Gastrocnemius medialis (tissue), 4 donors: ENCODE measurements at regions not wholly inside any gene's neighbourhood (a gene's known extent, or its start where the extent isn't known, plus 50 kb on each side); places are given as distances from the start of the nearest gene placed in this dataset.

Source experiments
- ATAC-seq, 2 donors: fragments of 150-250 bp; one replicate each; pipeline ENCODE4 v1.9.1; 2016
- DNase-seq, 2 donors: peaks; one replicate each; pipeline ENCODE4 v3.0.0-alpha.2; 2019
- H3K27ac ChIP-seq, 4 donors: fragments of 200-600 bp; sonication (generic); 1 replicate in 1 of 4; 2 replicates in 3 of 4; pipeline ENCODE4 v1.5.1; 2016 to 2018; ENCODE audit warnings: mild to moderate bottlenecking in 2 of 4, moderate library complexity in 1 of 4
- H3K27me3 ChIP-seq, 3 donors: fragments of 200-600 bp; sonication (generic) in 2 of 3; 1 replicate in 1 of 3; 2 replicates in 2 of 3; pipeline versions ENCODE4 v1.5.1 to v1.6.0; 2016 to 2019; ENCODE audit warnings: mild to moderate bottlenecking in 1 of 3, moderate library complexity in 1 of 3
- H3K36me3 ChIP-seq, 2 donors: fragments of 200-600 bp; sonication (generic) in 1 of 2; one replicate each; pipeline ENCODE4 v1.5.1; 2017 to 2018
- H3K4me1 ChIP-seq, 2 donors: fragments of 200-600 bp; sonication (generic) in 1 of 2; one replicate each; pipeline ENCODE4 v1.5.1; 2016 to 2017; ENCODE audit warnings: mild to moderate bottlenecking in 2 of 2
- H3K4me3 ChIP-seq, 4 donors: fragments of 200-600 bp; sonication (generic) in 3 of 4; 1 replicate in 1 of 4; 2 replicates in 3 of 4; pipeline ENCODE4 v1.5.1; 2016 to 2019; ENCODE audit warnings: mild to moderate bottlenecking in 2 of 4
- H3K9me3 ChIP-seq, 3 donors: fragments of 200-600 bp; sonication (generic) in 2 of 3; 1 replicate in 1 of 3; 2 replicates in 2 of 3; pipeline ENCODE4 v1.5.1; 2016 to 2019
- POLR2A ChIP-seq, 2 donors: fragments of 450-650 bp; IDR thresholded peaks; one replicate each; pipeline ENCODE4 v1.6.1; 2017; ENCODE audit warnings: antibody characterized with exemption in 2 of 2, mild to moderate bottlenecking in 2 of 2, moderate library complexity in 2 of 2
- in situ Hi-C, 4 donors: fragments of 200-750 bp; cut with MboI; loops; one replicate each; pipeline versions ENCODE4 v1.15.0 to v1.8.0; 2017; ENCODE audit warnings: low sequenced_read_pairs in 4 of 4
- intact Hi-C: fragments of 100-400 bp; cut with DNase I; formaldehyde crosslinking; loops from one replicate; pipeline ENCODE4 v1.15.1; 2023; ENCODE audit warnings: low total_unique reads
- TF ChIP-seq, protein P1 (sequence below), 5 experiments: fragments of 450-650 bp in 3 of 5; fragments of 200-600 bp in 2 of 5; sonication (generic) in 2 of 5; IDR thresholded peaks in 4 of 5; conservative IDR thresholded peaks in 1 of 5; 1 replicate in 4 of 5; 2 replicates in 1 of 5; pipeline ENCODE4 v1.5.1; 2016 to 2019; ENCODE audit warnings: antibody characterized with exemption in 5 of 5, mild to moderate bottlenecking in 3 of 5, moderate library complexity in 3 of 5

DNA sequence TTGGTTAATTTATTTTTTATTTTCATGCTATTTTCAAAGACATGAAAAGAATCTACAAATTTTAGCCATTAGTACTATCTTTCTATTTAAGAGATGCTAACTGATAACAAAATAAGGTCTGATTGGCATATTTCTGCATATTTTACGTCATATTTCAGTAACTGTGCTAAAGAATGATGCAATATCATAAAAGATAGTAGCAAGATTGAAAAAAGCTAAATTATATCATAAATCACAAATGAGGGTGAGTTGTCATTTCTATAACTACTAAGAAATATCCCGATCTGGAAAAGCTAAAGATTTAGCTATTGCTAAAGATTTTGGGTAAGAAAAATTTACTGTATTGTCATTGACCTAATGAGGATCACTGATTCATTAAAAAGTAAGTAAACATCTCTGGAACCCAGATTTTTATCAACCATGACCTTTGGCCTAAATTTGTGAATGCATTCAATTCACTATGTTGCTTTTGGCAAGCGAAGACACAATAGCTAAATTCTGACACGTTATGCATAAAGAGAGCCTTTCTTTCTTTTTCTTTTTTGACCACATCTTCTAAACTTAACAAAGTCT lies 103.6 kb downstream of the HPGD start:
- in situ Hi-C loops: no loop called here
- ATAC-seq: no peak

DNA sequence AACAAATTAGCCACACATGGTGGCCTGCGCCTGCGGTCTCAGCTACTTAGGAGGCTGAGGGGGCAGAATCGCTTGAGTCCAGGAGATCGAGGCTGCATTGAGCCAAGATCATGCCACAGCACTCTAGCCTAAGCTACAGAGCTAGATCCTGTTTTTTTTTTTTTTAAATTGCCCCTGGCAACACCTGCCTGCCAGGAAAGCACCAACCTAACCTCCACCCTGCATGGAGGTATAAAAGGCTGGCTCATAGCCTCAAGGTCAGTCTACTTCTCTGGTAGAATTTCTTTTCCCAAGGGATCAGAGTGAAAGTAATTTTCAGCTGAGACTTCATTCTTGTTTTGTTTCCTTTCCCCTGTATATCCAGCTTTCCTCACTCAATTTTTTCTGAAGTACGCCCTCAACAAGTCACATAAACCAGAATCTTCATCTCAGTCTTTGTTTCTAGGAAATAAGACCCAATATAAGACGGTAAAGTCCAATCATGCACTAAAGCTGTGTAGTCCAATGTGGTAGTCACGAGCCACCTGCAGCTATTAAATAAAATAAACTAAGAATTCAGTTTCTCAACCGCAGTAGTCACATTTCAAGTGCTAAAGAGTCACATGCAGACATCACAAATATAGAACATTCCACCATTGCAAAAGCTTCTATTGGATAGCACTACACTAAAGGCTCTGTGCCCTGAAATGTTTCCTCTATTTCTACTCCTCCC lies 113.3 kb downstream of the HPGD start:
- Histone ChIP-seq H3K27me3 (no peaks in the 10 kb centered on the region), H3K27ac (no peak overlapping the region), H3K4me3 (no peak overlapping the region), H3K4me1 (no peaks in the 10 kb centered on the region), H3K9me3 (no peaks in the 10 kb centered on the region), H3K36me3 (no peaks in the 10 kb centered on the region)
- in situ Hi-C loops (no loop called here), intact Hi-C loops (no loop called here)
- TF ChIP-seq, protein P1, sequence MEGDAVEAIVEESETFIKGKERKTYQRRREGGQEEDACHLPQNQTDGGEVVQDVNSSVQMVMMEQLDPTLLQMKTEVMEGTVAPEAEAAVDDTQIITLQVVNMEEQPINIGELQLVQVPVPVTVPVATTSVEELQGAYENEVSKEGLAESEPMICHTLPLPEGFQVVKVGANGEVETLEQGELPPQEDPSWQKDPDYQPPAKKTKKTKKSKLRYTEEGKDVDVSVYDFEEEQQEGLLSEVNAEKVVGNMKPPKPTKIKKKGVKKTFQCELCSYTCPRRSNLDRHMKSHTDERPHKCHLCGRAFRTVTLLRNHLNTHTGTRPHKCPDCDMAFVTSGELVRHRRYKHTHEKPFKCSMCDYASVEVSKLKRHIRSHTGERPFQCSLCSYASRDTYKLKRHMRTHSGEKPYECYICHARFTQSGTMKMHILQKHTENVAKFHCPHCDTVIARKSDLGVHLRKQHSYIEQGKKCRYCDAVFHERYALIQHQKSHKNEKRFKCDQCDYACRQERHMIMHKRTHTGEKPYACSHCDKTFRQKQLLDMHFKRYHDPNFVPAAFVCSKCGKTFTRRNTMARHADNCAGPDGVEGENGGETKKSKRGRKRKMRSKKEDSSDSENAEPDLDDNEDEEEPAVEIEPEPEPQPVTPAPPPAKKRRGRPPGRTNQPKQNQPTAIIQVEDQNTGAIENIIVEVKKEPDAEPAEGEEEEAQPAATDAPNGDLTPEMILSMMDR (IDR thresholded peaks at IDR 0.05 in 4 of 5, conservative IDR thresholded peaks at IDR 0.05 in 1 of 5): no peak
- no peak for TF ChIP-seq POLR2A (IDR thresholded peaks at IDR 0.05)
- DNase-seq (no peak), ATAC-seq (no peak)

More for the DNA sequence above, 103.6 kb downstream of the HPGD start:
- Histone ChIP-seq H3K27ac (no peak overlapping the region), H3K27me3 (no peaks in the 10 kb centered on the region), H3K4me3 (no peak overlapping the region), H3K36me3 (no peaks in the 10 kb centered on the region), H3K9me3 (no peaks in the 10 kb centered on the region), H3K4me1 (peaks cover 4 to 6% of the 10 kb centered on the region in 2 donors)
- no peak for TF ChIP-seq POLR2A (IDR thresholded peaks at IDR 0.05)
- TF ChIP-seq, protein P1 (IDR thresholded peaks at IDR 0.05 in 4 of 5, conservative IDR thresholded peaks at IDR 0.05 in 1 of 5): no peak
- DNase-seq: no peak
- intact Hi-C loops: no loop called here

DNA sequence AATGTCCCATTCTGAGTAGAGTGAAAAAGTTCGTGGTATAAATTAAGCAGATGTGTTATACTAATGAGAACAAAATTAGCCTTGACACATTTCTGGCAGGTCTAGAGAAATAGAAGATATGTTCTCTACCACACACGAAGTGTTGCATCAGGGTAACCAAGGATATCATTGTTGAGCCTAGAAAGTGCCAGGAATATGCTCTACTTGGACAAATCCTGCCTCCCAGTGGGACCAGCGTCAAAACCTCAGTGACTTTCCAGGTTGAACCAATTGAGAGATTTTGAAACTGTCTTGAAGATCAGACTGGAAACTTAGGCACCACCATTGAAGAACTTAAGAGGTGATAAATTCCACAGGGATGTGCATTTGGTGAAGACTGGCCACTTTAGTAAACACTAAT lies 115.9 kb downstream of the HPGD start:
- TF ChIP-seq, protein P1 (IDR thresholded peaks at IDR 0.05 in 4 of 5, conservative IDR thresholded peaks at IDR 0.05 in 1 of 5): no peak
- TF ChIP-seq POLR2A (IDR thresholded peaks at IDR 0.05): no peak
- Histone ChIP-seq H3K27ac (no peak overlapping the region), H3K36me3 (no peaks in the 10 kb centered on the region)

DNA sequence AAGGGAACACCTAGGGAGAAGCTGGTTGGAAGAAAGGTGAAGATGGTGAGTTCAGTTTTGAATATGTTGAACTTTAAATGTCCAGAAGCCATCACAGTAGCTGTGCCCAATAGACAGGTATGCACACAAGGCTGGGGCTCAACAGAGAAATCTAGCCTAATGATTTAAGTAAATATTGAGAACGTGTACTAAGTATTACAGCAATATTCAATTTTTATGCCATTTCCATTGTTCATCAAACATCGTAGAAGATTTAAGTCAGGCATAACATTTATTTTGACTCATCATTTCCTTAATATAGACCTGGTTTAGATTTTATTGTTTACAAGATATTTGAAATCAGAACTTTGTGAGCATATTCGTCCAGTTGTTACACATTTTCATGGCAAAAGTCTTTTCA lies 116.4 kb downstream of the HPGD start:
- in situ Hi-C loops (no loop called here), intact Hi-C loops (no loop called here)
- ATAC-seq: no peak

More for the DNA sequence above, 115.9 kb downstream of the HPGD start:
- Histone ChIP-seq H3K27me3 (no peaks in the 10 kb centered on the region), H3K4me3 (no peak overlapping the region), H3K9me3 (no peaks in the 10 kb centered on the region), H3K4me1 (no peaks in the 10 kb centered on the region)
- ATAC-seq (peak; percentile 54 to 56), DNase-seq (peak; percentile 11 to 38)
- in situ Hi-C loops (no loop called here), intact Hi-C loops (no loop called here)

More for the DNA sequence above, 116.4 kb downstream of the HPGD start:
- DNase-seq: no peak
- Histone ChIP-seq H3K27ac (no peak overlapping the region), H3K4me1 (no peaks in the 10 kb centered on the region), H3K27me3 (no peaks in the 10 kb centered on the region), H3K4me3 (no peak overlapping the region), H3K9me3 (no peaks in the 10 kb centered on the region), H3K36me3 (no peaks in the 10 kb centered on the region)
- TF ChIP-seq, protein P1 (IDR thresholded peaks at IDR 0.05 in 4 of 5, conservative IDR thresholded peaks at IDR 0.05 in 1 of 5): no peak
- TF ChIP-seq POLR2A (IDR thresholded peaks at IDR 0.05): no peak
